ENCODE measurements at regions not wholly inside any gene's neighbourhood (a gene's known extent, or its start where the extent isn't known, plus 50 kb on each side); places are given as distances from the start of the nearest gene placed in this dataset.

- TF ChIP-seq, protein P1, sequence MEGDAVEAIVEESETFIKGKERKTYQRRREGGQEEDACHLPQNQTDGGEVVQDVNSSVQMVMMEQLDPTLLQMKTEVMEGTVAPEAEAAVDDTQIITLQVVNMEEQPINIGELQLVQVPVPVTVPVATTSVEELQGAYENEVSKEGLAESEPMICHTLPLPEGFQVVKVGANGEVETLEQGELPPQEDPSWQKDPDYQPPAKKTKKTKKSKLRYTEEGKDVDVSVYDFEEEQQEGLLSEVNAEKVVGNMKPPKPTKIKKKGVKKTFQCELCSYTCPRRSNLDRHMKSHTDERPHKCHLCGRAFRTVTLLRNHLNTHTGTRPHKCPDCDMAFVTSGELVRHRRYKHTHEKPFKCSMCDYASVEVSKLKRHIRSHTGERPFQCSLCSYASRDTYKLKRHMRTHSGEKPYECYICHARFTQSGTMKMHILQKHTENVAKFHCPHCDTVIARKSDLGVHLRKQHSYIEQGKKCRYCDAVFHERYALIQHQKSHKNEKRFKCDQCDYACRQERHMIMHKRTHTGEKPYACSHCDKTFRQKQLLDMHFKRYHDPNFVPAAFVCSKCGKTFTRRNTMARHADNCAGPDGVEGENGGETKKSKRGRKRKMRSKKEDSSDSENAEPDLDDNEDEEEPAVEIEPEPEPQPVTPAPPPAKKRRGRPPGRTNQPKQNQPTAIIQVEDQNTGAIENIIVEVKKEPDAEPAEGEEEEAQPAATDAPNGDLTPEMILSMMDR (IDR thresholded peaks at IDR 0.05) = no peak
- WGBS (ENCODE audit: insufficient coverage) = no CpG with 5 or more reads among the region's 3 CpGs
- H3K27me3 ChIP-seq (ENCODE audit: control insufficient read depth, insufficient read depth, low read length) = no peaks in the 10 kb centered on the region
- Mint-ChIP-seq H3K27ac (no peak overlapping the region), H3K4me3 (no peak overlapping the region), H3K36me3 (no peaks in the 10 kb centered on the region), H3K27me3 (ENCODE audit: low read depth in 2 of 2) (no peaks in the 10 kb centered on the region), H3K4me1 (no peaks in the 10 kb centered on the region), H3K9me3 (peaks cover 20 to 21% of the 10 kb centered on the region in 2 donors)
- no peaks in the 10 kb centered on the region for H3K4me1 ChIP-seq (ENCODE audit: control insufficient read depth, insufficient read depth, low read length)
- H3K9me3 ChIP-seq (ENCODE audit: control insufficient read depth, insufficient read depth, low read length) = peaks cover 3% of the 10 kb centered on the region
- intact Hi-C loops (cut with micrococcal nuclease) = no loop called here
- ATAC-seq (no peak), DNase-seq (no peak)
- no peak overlapping the region for H3K4me3 ChIP-seq (ENCODE audit: low read length)
- no peaks in the 10 kb centered on the region for H3K36me3 ChIP-seq (ENCODE audit: control insufficient read depth, insufficient read depth, low read length)
- no peak overlapping the region for H3K27ac ChIP-seq (ENCODE audit: low read length)
Observed at GRCh38 chr6:76840041-76840745, 623.1 kb downstream of the HTR1B start.

DNA sequence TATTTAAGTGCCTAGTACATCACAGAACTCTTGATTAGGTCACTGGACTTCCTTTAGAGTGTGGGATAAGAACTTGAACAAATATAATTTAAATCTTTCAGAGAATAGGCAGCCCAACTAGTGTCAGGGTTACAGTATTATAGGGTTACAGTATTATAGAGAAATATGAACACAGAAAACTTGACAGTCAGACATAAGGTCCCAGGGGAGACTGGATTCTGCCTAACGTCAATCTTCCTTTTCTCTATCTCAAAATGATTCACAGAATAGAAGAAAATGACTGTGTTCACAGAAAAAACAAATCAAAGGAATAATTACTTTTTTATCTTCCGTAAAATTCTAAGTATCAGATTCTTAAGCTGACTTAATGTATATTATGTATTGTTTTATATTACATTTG is 623.8 kb downstream of the HTR1B start:
- H3K27me3 ChIP-seq (ENCODE audit: control insufficient read depth, insufficient read depth, low read length) = no peaks in the 10 kb centered on the region
- Mint-ChIP-seq H3K9me3 (peaks cover 21 to 23% of the 10 kb centered on the region in 2 donors), H3K4me3 (no peak overlapping the region), H3K27me3 (ENCODE audit: low read depth in 2 of 2) (no peaks in the 10 kb centered on the region), H3K36me3 (no peaks in the 10 kb centered on the region), H3K27ac (no peak overlapping the region), H3K4me1 (no peaks in the 10 kb centered on the region)
- intact Hi-C loops (cut with micrococcal nuclease) = no loop called here
- DNase-seq (no peak), ATAC-seq (no peak)
- H3K36me3 ChIP-seq (ENCODE audit: control insufficient read depth, insufficient read depth, low read length) = no peaks in the 10 kb centered on the region
- 80% methylated on average over 1 of the region's 2 CpGs for WGBS (ENCODE audit: insufficient coverage)
- no peaks in the 10 kb centered on the region for H3K4me1 ChIP-seq (ENCODE audit: control insufficient read depth, insufficient read depth, low read length)
- TF ChIP-seq, protein P1 (IDR thresholded peaks at IDR 0.05) = no peak
- no peak overlapping the region for H3K27ac ChIP-seq (ENCODE audit: low read length)
- H3K4me3 ChIP-seq (ENCODE audit: low read length) = no peak overlapping the region
- H3K9me3 ChIP-seq (ENCODE audit: control insufficient read depth, insufficient read depth, low read length) = peaks cover 3% of the 10 kb centered on the region

- H3K9me3 ChIP-seq (ENCODE audit: control insufficient read depth, insufficient read depth, low read length) = peaks cover 3% of the 10 kb centered on the region
- 74% methylated on average over 5 of the region's 5 CpGs for WGBS (ENCODE audit: insufficient coverage)
- no peak overlapping the region for H3K4me3 ChIP-seq (ENCODE audit: low read length)
- no peaks in the 10 kb centered on the region for H3K4me1 ChIP-seq (ENCODE audit: control insufficient read depth, insufficient read depth, low read length)
- H3K36me3 ChIP-seq (ENCODE audit: control insufficient read depth, insufficient read depth, low read length) = no peaks in the 10 kb centered on the region
- intact Hi-C loops (cut with micrococcal nuclease) = no loop called here
- ATAC-seq = no peak
- Mint-ChIP-seq H3K27me3 (ENCODE audit: low read depth in 2 of 2) (no peaks in the 10 kb centered on the region), H3K4me3 (no peak overlapping the region), H3K4me1 (no peaks in the 10 kb centered on the region), H3K36me3 (no peaks in the 10 kb centered on the region), H3K9me3 (peaks cover 10 to 12% of the 10 kb centered on the region in 2 donors), H3K27ac (no peak overlapping the region)
- H3K27ac ChIP-seq (ENCODE audit: low read length) = no peak overlapping the region
- H3K27me3 ChIP-seq (ENCODE audit: control insufficient read depth, insufficient read depth, low read length) = no peaks in the 10 kb centered on the region
- TF ChIP-seq, protein P1 (IDR thresholded peaks at IDR 0.05) = no peak
- no peak for DNase-seq
Observed at GRCh38 chr6:76837564-76837963, 625.7 kb downstream of the HTR1B start.

DNA sequence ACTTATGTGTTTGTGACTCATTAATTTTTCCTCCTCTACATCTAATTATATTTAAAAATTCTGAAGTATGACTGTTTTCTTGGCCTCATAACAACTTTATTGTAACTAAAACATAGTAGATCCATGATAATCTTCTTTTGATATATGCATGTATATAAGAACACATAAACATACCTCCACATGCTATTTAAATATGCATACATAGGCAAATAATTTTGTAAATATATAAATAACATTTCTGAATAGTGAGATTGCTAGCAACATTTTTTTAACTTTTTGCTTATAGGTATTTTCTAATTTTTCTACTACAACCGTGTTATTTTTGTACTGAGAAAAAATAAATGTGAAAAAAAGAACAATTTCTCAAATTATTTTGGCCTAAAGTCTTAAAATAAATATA is 627.6 kb downstream of the HTR1B start:
- Mint-ChIP-seq H3K4me1 (no peaks in the 10 kb centered on the region), H3K36me3 (no peaks in the 10 kb centered on the region), H3K27ac (no peak overlapping the region), H3K4me3 (no peak overlapping the region), H3K27me3 (ENCODE audit: low read depth in 2 of 2) (no peaks in the 10 kb centered on the region), H3K9me3 (peaks cover 5 to 10% of the 10 kb centered on the region in 2 donors)
- intact Hi-C loops (cut with micrococcal nuclease) = no loop called here
- Histone ChIP-seq H3K36me3 (ENCODE audit: control insufficient read depth, insufficient read depth, low read length) (no peaks in the 10 kb centered on the region), H3K4me1 (ENCODE audit: control insufficient read depth, insufficient read depth, low read length) (no peaks in the 10 kb centered on the region), H3K27me3 (ENCODE audit: control insufficient read depth, insufficient read depth, low read length) (no peaks in the 10 kb centered on the region), H3K9me3 (ENCODE audit: control insufficient read depth, insufficient read depth, low read length) (peaks cover 3% of the 10 kb centered on the region), H3K4me3 (ENCODE audit: low read length) (no peak overlapping the region), H3K27ac (ENCODE audit: low read length) (no peak overlapping the region)
- no peak for DNase-seq
- no CpG with 5 or more reads among the region's 1 CpG for WGBS (ENCODE audit: insufficient coverage)
- TF ChIP-seq, protein P1 (IDR thresholded peaks at IDR 0.05) = no peak
- ATAC-seq = no peak

Data from natural killer cell (primary cell).